Common myeloid progenitor, CD34-positive (primary cell): ENCODE measurements at regions not wholly inside any gene's neighbourhood (a gene's known extent, or its start where the extent isn't known, plus 50 kb on each side); places are given as distances from the start of the nearest gene placed in this dataset.

Experiments
- CTCF ChIA-PET: fragments of 350-600 bp; sonication (Branson Sonifier 250); formaldehyde crosslinking; loops from one replicate; lab custom pipeline; 2021; ENCODE audit warnings: antibody characterized with exemption; lab: Charles Lee
- POLR2A ChIA-PET: fragments of 350-600 bp; sonication (Branson Sonifier 250); formaldehyde crosslinking; loops from one replicate; lab custom pipeline; 2021; ENCODE audit warnings: antibody characterized with exemption; lab: Charles Lee
- DNase-seq, 3 donors: peaks; one replicate each; pipeline versions ENCODE4 v3.0.0 to v3.0.0-alpha.2; 2013
- H3K27ac ChIP-seq, 2 experiments: 1 replicate in 1 of 2; 2 replicates in 1 of 2; pipeline ENCODE4 v1.7.0; 2013; ENCODE audit warnings: inconsistent platforms in 2 of 2, low read length in 2 of 2, mild to moderate bottlenecking in 2 of 2, low read depth in 1 of 2, moderate library complexity in 1 of 2; ENCODE audit not compliant: severe bottlenecking in 2 of 2, insufficient read depth in 1 of 2, poor library complexity in 1 of 2
- H3K27me3 ChIP-seq, 5 experiments: replicated peaks in 2 of 5; 1 replicate in 3 of 5; 2 replicates in 2 of 5; pipeline versions ENCODE4 v1.6.1 to v1.7.0; 2013; ENCODE audit warnings: low read length in 4 of 5, mild to moderate bottlenecking in 2 of 5, moderate library complexity in 2 of 5, inconsistent platforms in 1 of 5; ENCODE audit not compliant: insufficient read depth in 5 of 5, control insufficient read depth in 4 of 5
- H3K36me3 ChIP-seq, 4 experiments: 1 replicate in 2 of 4; 2 replicates in 2 of 4; pipeline versions ENCODE4 v1.6.1 to v1.7.0; 2013; ENCODE audit warnings: low read length in 3 of 4, control low read depth in 1 of 4, mild to moderate bottlenecking in 1 of 4; ENCODE audit not compliant: control insufficient read depth in 4 of 4, insufficient read depth in 4 of 4
- H3K4me1 ChIP-seq, 4 experiments: 1 replicate in 3 of 4; 2 replicates in 1 of 4; pipeline versions ENCODE4 v1.6.1 to v1.7.1; 2013; ENCODE audit warnings: low read length in 3 of 4, mild to moderate bottlenecking in 3 of 4, control low read depth in 1 of 4, inconsistent platforms in 1 of 4, moderate library complexity in 1 of 4; ENCODE audit not compliant: control insufficient read depth in 4 of 4, insufficient read depth in 4 of 4; ENCODE audit errors: control extremely low read depth in 1 of 4
- H3K4me3 ChIP-seq, 7 experiments: 1 replicate in 4 of 7; 2 replicates in 3 of 7; pipeline versions ENCODE4 v1.5.1 to v1.7.0; 2013; ENCODE audit warnings: mild to moderate bottlenecking in 7 of 7, low read length in 6 of 7, moderate library complexity in 6 of 7, inconsistent platforms in 2 of 7, low read depth in 2 of 7, control low read depth in 1 of 7; ENCODE audit not compliant: insufficient read depth in 4 of 7, control insufficient read depth in 1 of 7; ENCODE audit errors: extremely low read depth in 1 of 7
- H3K9me3 ChIP-seq, 5 experiments: 1 replicate in 4 of 5; 2 replicates in 1 of 5; pipeline versions ENCODE4 v1.6.1 to v1.7.1; 2013; ENCODE audit warnings: low read length in 4 of 5, mild to moderate bottlenecking in 2 of 5, inconsistent platforms in 1 of 5, low read depth in 1 of 5, moderate library complexity in 1 of 5; ENCODE audit not compliant: control insufficient read depth in 4 of 5, insufficient read depth in 2 of 5; ENCODE audit errors: control extremely low read depth in 1 of 5
- WGBS: methylation state at CpG from one replicate; pipeline ENCODE4 v1.1.5; 2013; ENCODE audit not compliant: insufficient coverage; 5-methylcytosine and 5-hydroxymethylcytosine counted together

DNA sequence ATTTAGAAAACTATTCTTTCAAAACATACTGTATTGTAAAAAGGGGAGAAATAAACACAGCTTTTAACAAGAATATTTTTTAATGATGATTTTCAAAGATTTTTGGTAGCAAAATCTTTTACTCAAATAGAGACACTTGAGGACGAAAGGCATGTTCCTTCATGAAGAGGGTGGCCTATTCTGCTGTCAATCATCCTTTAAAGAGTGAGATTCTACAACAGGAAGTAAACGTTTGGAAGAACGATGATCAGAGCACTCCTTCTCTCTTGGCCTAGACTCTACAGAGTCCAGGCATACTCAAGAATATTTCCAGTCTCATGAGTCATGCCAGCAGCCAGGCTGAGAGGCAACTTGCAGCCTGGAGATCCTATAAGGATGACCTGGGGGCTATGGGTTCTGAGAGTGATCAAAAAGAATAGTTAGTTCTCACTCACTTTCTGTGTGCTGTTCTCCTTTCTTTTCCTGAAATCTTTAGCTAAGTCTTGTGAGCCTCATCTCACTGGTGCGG lies 62.4 kb upstream of the TCF4 start:
- DNase-seq, result no peak

DNA sequence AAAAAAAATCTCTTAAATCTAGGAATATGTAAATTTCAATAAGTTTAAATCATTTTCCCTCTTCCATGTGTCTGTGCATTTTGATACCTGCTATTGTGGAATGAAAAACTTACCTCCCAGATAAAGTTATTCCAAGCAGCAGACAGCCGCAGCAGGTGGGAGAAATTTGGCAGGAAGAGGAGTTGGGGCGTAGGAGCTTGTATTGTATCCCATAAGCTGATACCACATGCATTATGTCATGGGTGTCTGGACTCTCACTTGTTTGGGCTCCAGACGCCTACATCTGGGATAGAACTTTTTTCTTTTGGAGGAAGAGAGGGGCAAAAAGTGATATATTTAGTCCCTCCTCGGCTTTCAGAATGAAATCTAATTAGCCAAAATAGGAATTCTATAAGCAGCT lies 59.3 kb upstream of the TCF4 start:
- ChIA-PET POLR2A (no interaction called here), CTCF (interaction anchor here (1.2 kb wide), 1 partner anchor 9 kb away, joined by 3 read pairs; no protein-coding TSS in a partner anchor)
- no CpG with 5 or more reads among the region's 4 CpGs for WGBS
- Histone ChIP-seq H3K4me3 (no peak overlapping the region), H3K27ac (no peak overlapping the region), H3K4me1 (no peaks in the 10 kb centered on the region), H3K9me3 (peaks cover 0 to 4% (median 0%) of the 10 kb centered on the region in 5 experiments), H3K27me3 (no peaks in the 10 kb centered on the region), H3K36me3 (no peaks in the 10 kb centered on the region)
- DNase-seq, result no peak

More for the DNA sequence above, 62.4 kb upstream of the TCF4 start:
- Histone ChIP-seq H3K4me1 (no peaks in the 10 kb centered on the region), H3K4me3 (no peak overlapping the region), H3K27ac (no peak overlapping the region), H3K36me3 (no peaks in the 10 kb centered on the region), H3K27me3 (no peaks in the 10 kb centered on the region), H3K9me3 (peaks cover 0 to 1% (median 0%) of the 10 kb centered on the region in 5 experiments)
- ChIA-PET POLR2A (no interaction called here), CTCF (no interaction called here)
- 83% methylated on average over 3 of the region's 4 CpGs for WGBS

DNA sequence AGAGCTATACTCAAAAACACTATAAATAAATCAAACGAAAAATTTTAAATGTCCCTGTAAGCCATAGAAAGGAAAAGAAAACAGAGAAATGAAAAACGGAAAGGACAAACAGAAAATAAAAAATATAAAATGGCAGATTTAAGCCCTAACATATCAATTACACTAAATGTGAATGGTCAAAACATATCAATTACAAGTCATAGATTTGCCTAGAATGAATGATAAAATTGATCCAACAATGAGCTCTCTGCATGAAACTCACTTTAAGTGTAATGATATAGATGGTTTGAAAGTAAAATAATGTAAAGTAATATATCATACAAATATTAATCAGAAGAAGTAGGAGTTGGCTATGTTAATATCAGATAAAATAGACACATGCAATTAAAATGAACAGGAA lies 54.2 kb upstream of the TCF4 start:
- ChIA-PET POLR2A (no interaction called here), CTCF (no interaction called here)
- Histone ChIP-seq H3K27ac (no peak overlapping the region), H3K9me3 (peaks cover 0 to 5% (median 0%) of the 10 kb centered on the region in 5 experiments), H3K36me3 (no peaks in the 10 kb centered on the region), H3K4me1 (peaks cover 0 to 5% (median 0%) of the 10 kb centered on the region in 4 experiments), H3K27me3 (no peaks in the 10 kb centered on the region), H3K4me3 (no peak overlapping the region)
- no CpG with 5 or more reads among the region's 2 CpGs for WGBS
- DNase-seq, result no peak

DNA sequence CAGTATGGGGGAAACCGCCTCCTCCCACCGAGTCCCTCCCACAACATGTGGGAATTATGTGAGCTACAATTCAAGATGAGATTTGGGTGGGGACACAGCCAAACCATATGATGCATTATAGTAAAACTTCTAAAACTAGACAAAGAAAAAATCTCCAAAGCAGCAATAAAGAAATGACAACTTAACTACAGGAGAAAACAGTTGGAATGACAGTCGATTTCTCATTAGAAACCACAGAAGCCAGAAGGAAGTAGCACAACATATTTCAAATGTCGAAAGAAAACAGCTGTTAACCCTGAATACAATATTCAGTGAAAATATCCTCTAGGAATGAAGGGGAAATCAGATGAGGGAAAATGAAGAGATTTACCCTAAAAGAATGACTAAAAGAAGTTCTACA lies 53.5 kb upstream of the TCF4 start:
- CTCF ChIA-PET, result no interaction called here
- H3K4me3 ChIP-seq, result no peak overlapping the region
- no CpG with 5 or more reads among the region's 4 CpGs for WGBS
- no peaks in the 10 kb centered on the region for H3K36me3 ChIP-seq
- no peaks in the 10 kb centered on the region for H3K27me3 ChIP-seq
- H3K9me3 ChIP-seq, result peaks cover 0 to 5% (median 0%) of the 10 kb centered on the region in 5 experiments
- POLR2A ChIA-PET, result no interaction called here
- DNase-seq, result peak in 2 of 3 donors; percentile 36 to 49
- H3K4me1 ChIP-seq, result peaks cover 0 to 5% (median 0%) of the 10 kb centered on the region in 4 experiments
- H3K27ac ChIP-seq, result no peak overlapping the region
